Stimulated activated CD4-positive, alpha-beta T cell treated with anti-CD3 and anti-CD28 coated beads, TNF-alpha, amount 100 ng/mL, for 4 hours (primary cell): ENCODE measurements at regions not wholly inside any gene's neighbourhood (a gene's known extent, or its start where the extent isn't known, plus 50 kb on each side); places are given as distances from the start of the nearest gene placed in this dataset.
A peak's percentile ranks its signal among the peaks of the same experiment; 100 is the strongest.

Experiments
- DNase-seq, 3 experiments: peaks; one replicate each; pipeline ENCODE4 v3.0.0-alpha.2; 2020; ENCODE audit warnings: low read depth in 3 of 3

- no peak for DNase-seq
Observed at GRCh38 chr18:45168866-45169600, 446.2 kb upstream of the SLC14A2 start.

- no peak for DNase-seq
Observed at GRCh38 chr18:45169610-45170009, 445.7 kb upstream of the SLC14A2 start.

DNA sequence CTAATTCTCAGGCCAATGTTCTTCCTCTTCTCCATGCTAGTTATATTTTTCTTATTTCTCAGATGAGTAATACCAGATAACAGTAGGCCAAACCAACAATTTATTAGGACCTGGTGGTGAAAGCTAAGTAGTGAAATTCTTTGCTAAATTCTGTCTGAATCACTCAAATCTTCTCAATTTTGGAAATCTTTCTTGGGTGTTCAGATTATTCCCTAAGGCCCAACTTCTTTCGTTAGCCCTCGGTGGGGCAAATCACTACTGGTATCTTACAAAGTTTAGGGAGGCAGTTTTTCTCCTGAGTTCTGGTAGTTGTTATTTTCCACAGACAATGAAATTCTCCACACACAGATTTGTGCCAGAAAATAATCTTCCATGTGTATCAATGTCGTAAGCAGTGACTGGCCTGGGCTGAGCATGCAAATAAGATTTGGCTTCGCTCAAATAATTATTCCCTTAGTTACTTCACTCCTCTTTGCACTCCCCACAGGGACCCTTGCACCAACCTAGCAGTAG, 443.5 kb upstream of the SLC14A2 start:
- DNase-seq: no peak

DNA sequence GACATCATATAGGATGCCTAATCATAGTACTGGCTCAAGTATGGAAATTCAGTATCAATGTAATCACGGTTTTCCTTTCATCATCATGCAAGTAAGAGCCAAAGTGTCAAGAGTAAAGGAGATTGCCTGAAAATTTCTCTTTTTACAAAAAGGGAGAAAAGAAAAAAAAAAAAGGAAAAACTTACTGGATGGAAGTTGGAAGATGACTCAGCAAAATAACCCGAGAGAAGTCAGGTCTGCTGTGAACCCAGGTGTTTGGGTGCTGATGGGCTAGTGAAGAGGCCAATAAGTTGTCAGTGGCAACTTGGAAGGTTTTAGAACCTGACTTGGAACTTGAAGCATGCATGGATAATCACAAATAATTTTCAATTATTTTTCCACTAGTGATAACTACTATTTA, 441.9 kb upstream of the SLC14A2 start:
- no peak for DNase-seq

DNA sequence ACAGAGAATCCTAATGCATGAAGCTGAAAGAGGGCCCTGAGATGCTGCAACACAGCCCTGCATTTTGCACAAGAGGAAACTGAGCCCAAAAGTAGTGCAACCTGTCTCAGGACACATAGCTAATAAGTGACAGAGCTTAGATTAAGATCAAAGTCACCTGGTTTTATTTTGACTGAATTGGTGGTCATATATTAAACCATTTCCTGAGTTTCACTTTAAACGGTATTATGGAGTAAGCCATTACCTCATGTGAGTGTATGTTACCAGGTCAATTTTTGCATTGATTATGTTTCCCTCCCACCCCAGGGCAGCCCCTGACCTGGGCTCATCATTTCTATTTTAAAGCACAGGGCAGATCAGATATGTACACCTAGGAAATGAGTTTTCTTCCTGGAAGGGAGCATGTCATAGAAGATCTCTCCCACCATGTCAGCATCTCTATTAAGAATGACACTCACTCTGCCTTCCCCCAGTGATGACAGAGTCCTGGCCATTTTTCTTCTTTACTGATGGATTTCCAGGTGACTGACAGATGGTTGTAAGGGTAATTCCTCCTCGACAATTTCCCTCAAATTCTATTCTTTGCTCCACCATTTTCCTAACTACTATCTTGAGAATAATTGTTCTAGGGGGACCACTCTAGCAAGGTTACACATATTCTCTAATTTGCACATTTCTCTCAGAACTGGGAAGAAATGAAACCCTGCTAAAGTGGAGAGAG, 441.3 kb upstream of the SLC14A2 start:
- no peak for DNase-seq

DNA sequence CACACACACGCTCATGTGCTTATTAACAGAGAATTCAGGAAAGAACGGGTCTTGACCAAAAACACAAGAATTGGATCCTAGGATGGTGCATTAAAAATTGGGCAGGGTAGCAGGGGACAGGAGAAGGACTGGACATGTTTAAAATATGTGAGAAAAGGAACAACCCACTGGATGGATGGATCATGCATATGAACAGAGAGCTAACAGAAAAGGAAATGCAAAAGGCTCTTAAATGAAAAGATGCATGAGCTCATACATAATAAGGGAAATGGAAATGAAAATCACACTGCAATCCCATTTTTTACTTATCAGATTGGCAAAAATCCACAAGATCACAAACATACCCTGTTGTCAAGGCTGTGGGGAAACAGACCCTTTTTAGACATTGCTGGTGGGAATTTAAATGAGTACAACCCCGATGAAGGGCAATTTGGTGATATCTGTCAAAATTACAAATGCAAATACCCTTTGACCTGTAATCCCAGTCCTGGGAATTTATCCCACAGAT, 440.6 kb upstream of the SLC14A2 start:
- no peak for DNase-seq

DNA sequence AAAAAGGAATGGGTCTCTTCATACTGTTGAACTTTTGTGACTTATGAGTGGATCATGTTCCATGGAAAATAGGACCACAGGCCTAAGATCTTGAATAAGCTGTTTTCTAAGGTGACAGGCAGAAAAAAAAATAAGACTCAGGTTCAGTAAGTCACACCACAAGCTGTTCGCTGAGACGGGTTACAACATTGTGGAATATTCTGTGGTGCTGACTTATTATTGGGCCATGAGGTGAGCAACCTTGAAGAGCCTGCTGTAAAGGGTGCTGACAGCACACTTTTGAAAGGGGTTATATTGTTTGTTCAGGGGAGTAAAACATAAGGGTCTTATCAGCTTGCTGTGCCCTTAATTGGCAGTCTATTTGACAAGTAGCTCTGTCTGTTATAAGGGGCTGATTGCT, 439.8 kb upstream of the SLC14A2 start:
- DNase-seq: no peak

GRCh38 chr18:45186832-45187231, 428.4 kb upstream of the SLC14A2 start:
- DNase-seq: no peak

DNA sequence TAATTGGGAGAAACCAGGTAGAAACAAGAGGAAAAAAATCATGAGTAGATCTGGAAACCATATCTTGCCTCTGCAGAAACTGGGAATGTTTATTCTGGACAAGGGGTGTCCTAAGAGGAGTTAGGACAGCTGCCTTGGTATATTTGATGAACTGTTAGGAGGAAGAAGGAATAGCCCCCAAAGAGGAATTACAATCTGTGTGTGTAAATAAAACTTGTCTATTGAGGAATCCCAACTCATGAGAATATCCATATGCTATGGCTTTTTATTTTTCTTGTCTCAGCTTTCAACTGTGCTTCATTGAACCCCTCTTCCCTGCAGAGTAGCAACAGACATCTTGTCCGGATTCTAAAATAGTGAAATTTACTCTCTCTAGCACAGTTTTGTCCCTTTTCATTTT, 423.5 kb upstream of the SLC14A2 start:
- no peak for DNase-seq

DNA sequence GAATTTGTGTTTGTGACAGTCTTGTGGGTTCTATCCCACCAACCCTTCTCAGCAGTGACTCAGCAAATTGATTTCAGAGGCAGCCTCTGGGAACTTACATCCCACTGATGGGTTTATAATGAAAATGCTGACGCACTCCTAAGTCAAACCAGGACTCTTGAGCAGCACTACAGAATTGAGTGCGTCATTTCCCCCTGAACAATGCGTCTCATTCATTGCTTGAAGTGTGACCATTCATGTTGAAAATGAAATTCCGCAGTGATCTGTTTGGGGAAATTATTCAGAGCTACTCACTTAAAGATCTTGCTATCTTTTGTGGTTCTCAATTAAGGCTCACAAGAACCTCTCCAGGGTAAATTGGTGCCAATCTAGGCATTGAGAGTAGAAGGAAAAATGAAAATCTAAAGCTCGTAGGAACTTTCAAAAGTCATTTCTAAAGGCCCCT, 417.7 kb upstream of the SLC14A2 start:
- no peak for DNase-seq

- no peak for DNase-seq
Observed at GRCh38 chr18:45198526-45198925, 416.8 kb upstream of the SLC14A2 start.

- DNase-seq: no peak
Observed at GRCh38 chr18:45201029-45201428, 414.2 kb upstream of the SLC14A2 start.

DNA sequence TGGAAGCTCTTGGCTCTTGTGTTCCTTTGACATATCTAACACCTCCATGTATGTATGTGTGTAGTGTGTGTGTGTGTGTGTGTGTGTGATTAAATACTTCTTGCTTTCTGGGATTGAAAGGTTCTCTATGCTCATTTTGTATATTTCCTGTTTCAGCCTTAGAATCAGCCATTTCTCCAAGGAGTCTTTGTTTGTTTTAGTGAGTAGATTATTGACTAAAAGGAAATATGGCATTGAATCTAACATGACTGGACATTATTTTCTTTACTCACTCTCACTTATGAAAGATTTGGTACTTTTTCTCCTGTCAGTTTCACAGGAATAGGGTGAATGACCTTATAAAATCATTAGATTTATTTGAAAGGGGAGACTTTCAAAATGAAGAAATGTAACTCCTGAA, 413.8 kb upstream of the SLC14A2 start:
- no peak for DNase-seq

DNA sequence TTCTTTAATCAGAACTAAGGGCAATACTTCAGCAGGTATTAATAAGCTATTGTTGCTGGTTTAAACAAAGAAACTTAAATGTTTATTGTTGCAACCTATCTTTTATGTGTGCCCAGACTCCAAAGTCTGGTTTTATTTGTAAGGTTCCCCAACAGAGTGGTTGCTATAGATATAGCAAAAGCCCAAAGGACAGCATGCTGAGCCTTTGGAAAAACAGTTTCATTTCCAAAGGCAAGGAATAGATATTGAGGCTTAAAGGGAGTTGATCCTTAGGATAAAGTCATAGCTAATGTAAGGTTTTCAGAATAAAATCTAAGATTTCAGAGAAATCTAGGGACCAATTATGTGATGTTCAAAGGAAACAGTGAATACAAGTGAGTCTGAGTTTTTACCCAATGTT, 413.2 kb upstream of the SLC14A2 start:
- no peak for DNase-seq

- no peak for DNase-seq
Observed at GRCh38 chr18:45203677-45204076, 411.6 kb upstream of the SLC14A2 start.

GRCh38 chr18:45207328-45207727, 407.9 kb upstream of the SLC14A2 start:
- no peak for DNase-seq

DNA sequence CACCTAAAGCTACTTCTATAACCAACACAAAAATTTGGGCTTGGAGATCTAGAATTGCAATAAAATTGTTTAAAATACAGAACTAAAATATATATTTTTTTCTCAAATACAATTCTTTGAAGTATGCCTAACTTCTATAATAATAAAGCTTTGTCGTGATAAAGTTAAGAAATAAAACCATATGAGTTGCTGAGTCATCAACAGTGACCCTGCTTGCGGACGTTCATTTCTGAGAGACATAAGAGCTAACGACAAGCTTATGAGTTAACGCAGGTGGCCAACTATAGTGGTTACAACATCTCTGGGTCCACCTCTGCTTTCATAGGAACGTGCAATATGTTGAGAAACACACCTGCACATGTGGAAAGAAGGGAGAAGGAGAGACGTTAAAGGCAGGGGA, 407.1 kb upstream of the SLC14A2 start:
- no peak for DNase-seq

DNA sequence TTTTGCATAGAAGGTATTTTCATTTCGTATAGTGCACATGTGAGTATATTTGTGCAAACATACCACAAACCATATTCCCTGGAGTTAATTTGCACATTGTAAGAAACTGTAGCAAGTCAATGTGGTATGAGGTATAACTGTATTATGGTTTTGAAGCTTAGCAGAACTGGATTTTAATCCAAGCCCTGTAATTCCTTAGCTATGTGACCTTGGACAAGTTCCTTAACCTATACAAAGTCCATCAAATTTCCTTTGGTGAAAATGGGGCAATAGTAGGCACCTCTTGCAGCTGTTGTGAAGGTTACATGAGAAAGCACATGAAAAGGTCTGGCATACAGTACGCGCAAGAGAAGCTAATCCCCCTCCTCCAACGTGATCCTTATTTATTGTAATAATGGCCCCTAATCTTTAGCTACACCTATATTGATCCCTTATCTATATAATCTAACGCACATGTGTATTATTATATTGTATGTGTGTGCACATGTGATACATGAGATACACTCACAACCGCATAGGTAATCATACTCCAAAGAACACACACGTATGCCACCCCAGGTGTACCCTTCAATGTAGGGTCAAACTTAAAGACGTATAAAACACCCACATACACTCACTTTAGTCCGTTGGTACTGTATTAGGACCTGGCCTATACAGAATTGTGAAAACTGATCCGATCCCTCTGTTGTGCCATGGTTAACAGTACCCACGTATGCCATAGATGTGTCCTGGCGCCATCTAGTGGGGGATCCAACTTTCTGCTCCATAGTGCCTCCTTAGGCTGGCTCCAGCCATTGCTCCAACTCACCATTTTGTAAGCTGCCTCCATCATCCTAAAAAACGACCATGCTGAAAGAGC, 402.9 kb upstream of the SLC14A2 start:
- DNase-seq: peak; percentile 13 to 34 (median 31)

- DNase-seq: no peak
Observed at GRCh38 chr18:45213040-45213333, 402.3 kb upstream of the SLC14A2 start.

- DNase-seq: no peak
Observed at GRCh38 chr18:45218436-45218835, 396.8 kb upstream of the SLC14A2 start.

- DNase-seq: no peak
Observed at GRCh38 chr18:45221363-45221762, 393.9 kb upstream of the SLC14A2 start.

DNA sequence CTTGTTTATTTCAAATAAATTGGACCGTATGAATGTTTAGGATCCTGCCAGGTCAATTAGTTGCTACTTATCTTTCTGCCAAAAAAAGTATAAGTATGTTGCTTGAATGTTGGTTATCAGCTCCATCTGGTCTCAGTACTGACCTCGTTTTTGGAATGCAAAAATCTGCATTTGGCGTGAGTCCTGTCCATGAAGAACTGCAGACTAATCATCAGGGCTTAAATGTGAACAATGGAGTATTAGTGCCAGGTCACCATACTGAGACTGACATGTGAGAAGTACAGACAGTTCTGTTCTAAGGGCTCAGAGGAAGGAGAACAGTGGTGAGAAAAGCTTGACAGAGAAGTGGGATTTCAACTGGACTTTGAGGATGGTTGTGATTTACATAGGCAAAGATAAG, 393.1 kb upstream of the SLC14A2 start:
- no peak for DNase-seq
